ENCODE measurements at regions not wholly inside any gene's neighbourhood (a gene's known extent, or its start where the extent isn't known, plus 50 kb on each side); places are given as distances from the start of the nearest gene placed in this dataset.

DNA sequence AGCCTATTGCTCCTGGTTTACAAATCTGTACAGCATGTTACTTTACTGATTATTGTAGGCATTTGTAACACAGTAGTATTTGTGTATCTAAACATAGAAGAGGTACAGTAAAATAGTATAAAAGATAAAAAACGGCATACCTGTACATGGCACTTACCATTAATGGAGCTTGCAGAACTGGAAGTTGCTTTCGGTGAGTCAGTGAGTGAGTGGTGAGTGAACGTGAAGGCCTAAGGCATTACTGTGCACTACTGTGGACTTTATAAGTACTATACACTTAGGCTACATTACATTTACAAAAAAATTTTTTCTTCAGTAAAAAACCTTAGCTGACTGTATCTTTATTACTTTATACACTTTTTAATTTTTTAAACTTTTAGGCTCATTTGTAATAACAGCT, 90.9 kb downstream of the RAP2B start:
- DNase-seq (ENCODE audit: low read depth), result no peak
- no peak overlapping the region for H3K4me3 ChIP-seq (ENCODE audit: low read depth, low read length)
- TF ChIP-seq, protein P1, sequence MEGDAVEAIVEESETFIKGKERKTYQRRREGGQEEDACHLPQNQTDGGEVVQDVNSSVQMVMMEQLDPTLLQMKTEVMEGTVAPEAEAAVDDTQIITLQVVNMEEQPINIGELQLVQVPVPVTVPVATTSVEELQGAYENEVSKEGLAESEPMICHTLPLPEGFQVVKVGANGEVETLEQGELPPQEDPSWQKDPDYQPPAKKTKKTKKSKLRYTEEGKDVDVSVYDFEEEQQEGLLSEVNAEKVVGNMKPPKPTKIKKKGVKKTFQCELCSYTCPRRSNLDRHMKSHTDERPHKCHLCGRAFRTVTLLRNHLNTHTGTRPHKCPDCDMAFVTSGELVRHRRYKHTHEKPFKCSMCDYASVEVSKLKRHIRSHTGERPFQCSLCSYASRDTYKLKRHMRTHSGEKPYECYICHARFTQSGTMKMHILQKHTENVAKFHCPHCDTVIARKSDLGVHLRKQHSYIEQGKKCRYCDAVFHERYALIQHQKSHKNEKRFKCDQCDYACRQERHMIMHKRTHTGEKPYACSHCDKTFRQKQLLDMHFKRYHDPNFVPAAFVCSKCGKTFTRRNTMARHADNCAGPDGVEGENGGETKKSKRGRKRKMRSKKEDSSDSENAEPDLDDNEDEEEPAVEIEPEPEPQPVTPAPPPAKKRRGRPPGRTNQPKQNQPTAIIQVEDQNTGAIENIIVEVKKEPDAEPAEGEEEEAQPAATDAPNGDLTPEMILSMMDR (conservative IDR thresholded peaks at IDR 0.05; ENCODE audit: low read depth, low read length), result no peak

DNA sequence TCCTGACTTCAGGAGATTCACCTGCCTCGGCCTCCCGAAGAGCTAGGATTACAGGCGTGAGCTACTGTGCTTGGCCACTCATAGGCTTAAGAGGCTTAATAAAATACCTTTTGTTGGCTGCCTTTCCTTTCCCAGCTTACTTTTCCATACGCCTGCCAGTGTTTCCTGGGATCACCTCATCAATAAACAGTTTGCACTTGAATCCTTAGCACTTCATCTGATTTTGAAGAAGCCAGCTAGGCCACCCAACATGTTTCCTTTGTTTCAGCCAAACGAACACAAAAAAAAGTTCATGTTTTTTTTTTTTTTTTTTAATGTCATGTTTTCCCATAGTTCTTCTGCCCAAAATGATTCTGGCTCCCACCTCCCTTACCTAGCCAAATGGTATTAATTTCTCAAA, 92.3 kb downstream of the RAP2B start:
- TF ChIP-seq, protein P1 (conservative IDR thresholded peaks at IDR 0.05; ENCODE audit: low read depth, low read length), result no peak
- no peak for DNase-seq (ENCODE audit: low read depth)
- H3K4me3 ChIP-seq (ENCODE audit: low read depth, low read length), result no peak overlapping the region

DNA sequence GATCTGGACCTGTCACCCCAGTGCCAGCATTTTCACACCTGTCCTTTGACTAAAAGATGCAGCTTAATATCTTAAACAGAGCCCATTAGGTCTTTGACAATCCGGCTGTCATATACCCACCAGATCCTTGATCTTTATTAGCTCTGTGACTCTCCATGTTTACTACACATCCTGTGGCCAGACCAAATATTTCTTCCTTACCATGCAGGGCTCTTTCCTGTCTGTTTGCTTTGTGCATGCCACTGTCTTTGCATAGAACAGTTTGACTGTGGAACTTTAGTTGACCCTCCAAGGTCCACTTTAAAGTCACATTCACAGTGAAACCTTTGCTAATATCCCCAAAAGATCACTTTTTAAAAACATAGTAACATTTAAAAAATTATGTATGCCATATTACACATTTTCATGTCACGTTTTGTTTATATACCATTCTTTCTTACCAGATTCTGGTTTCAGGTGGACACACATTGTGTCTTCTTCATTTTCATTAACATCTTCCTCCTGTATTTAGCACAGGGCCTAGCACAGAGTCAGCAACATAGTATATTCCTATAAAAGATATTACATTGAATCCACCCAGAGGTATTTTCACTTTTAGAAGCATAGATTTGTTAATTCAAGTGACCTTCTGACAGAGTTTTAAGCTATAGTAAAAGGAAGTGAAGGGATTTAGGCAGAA, 95.8 kb downstream of the RAP2B start:
- no peak overlapping the region for H3K4me3 ChIP-seq (ENCODE audit: low read depth, low read length)
- TF ChIP-seq, protein P1 (conservative IDR thresholded peaks at IDR 0.05; ENCODE audit: low read depth, low read length), result no peak
- peak; percentile 35 for DNase-seq (ENCODE audit: low read depth)

DNA sequence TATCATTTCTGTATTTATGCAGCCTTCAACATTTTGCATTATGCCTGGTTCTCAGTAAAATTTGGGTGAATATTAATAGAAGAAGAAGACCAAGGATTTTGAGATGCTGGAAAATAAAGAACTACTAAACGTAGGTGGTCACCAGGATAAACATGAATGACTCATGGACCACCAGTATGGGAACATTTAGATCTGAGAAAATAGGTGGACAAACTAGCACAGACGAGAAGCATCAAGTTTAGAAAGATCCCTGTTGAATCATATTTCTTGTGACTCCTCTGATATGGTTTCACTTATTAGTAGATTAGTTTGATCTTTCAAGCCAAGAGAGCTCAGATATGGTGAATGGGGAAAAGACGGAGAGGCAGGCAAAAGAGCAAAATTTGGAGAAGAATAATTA, 97.9 kb downstream of the RAP2B start:
- no peak overlapping the region for H3K4me3 ChIP-seq (ENCODE audit: low read depth, low read length)
- TF ChIP-seq, protein P1 (conservative IDR thresholded peaks at IDR 0.05; ENCODE audit: low read depth, low read length), result no peak
- peak; percentile 13 for DNase-seq (ENCODE audit: low read depth)

DNA sequence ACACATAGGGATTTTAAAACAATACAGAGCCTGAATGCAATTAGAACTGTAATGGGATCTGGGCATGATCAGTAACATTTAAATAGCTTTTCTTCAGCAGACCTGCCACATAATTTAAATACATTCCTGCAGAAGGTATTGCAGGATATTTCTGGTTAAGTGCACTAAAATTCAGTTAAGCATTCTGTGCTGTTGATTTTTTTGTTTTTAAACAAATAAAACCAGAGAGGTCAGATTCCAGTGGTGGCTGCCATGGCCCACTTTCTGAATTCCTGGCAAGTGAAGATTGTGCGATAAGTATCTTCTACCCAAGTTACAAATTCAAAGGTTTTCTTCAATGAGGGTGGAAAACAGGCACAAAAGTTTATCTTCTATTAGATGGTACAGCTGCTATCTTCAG, 98.7 kb downstream of the RAP2B start:
- peak; percentile 31 for DNase-seq (ENCODE audit: low read depth)
- no peak overlapping the region for H3K4me3 ChIP-seq (ENCODE audit: low read depth, low read length)
- TF ChIP-seq, protein P1 (conservative IDR thresholded peaks at IDR 0.05; ENCODE audit: low read depth, low read length), result no peak

DNA sequence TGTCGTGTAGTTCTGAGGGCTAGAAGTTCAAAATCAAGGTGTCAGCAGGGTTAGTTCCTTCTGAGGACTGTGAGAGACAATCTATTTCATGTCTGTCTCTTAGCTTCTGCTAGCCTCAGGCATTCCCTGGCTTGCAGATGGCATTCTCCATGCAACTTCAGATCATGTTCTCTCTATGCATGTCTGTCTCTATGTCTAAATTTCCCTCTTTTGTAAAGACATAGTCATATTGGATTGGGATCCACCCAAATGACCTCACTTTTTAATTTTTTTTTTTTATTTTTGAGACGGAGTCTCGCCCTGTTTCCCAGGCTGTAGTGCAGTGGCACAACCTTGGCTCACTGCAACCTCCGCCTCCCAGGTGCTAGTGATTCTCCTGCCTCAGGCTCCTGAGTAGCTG, 104.6 kb downstream of the RAP2B start:
- no peak overlapping the region for H3K4me3 ChIP-seq (ENCODE audit: low read depth, low read length)
- DNase-seq (ENCODE audit: low read depth), result no peak
- TF ChIP-seq, protein P1 (conservative IDR thresholded peaks at IDR 0.05; ENCODE audit: low read depth, low read length), result no peak

DNA sequence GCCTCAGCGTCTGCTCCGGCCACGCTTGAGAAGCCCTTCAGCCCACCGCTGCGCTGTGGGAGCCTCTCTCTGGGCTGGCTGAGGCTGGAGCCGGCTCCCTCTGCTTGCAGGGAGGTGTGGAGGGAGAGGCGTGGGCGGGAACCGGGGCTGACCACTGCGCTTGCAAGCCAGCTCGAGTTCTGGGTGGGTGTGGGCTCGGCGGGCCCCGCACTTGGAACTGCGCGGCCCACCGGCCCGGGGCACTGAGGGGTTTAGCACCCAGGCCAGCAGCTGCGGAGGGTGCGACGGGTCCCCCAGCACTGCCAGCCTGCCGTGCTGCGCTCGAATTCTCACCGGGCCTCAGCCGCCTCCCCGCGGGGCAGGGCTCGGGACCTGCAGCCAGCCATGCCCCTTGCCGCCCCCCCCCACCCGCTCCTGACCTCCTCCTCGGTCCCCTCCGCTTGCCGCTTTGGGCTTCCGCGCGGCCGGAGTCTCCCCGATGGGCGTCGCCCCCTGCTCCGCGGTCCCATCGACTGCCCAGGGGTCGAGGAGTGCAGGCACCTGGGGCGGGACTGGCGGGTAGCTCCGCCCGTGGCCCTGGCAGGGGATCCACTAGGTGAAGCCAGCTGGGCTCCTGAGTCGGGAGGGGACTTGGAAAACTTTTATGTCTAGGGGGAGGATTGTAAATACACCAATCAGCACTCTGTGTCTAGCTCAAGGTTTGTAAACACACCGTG, 106.7 kb downstream of the RAP2B start:
- no peak overlapping the region for H3K4me3 ChIP-seq (ENCODE audit: low read depth, low read length)
- TF ChIP-seq, protein P1 (conservative IDR thresholded peaks at IDR 0.05; ENCODE audit: low read depth, low read length), result no peak
- no peak for DNase-seq (ENCODE audit: low read depth)

Data from choroid plexus epithelial cell (primary cell).